ENCODE measurements at regions not wholly inside any gene's neighbourhood (a gene's known extent, or its start where the extent isn't known, plus 50 kb on each side); places are given as distances from the start of the nearest gene placed in this dataset.
"Not testable (repeated sequence)": the region's sequence is repeated elsewhere in the genome, so short reads cannot be mapped to it uniquely, and the experiment has no call there.

- Histone ChIP-seq H3K4me3 (ENCODE audit: low read length) (no peak overlapping the region), H3K9ac (ENCODE audit: low read depth, low read length) (no peak overlapping the region), H3K4me2 (ENCODE audit: low read length) (no peak overlapping the region), H3K27me3 (ENCODE audit: control insufficient read depth, insufficient read depth, low read length) (no peaks in the 10 kb centered on the region), H3K36me3 (ENCODE audit: insufficient read depth, low read length) (no peaks in the 10 kb centered on the region), H3K9me3 (replicated peaks; ENCODE audit: low read length) (no peaks in the 10 kb centered on the region), H3K4me1 (ENCODE audit: control insufficient read depth, insufficient read depth, low read length) (no peaks in the 10 kb centered on the region)
Observed at GRCh38 chr2:39923455-39923854, 144.4 kb upstream of the THUMPD2 start.

- Histone ChIP-seq H3K4me3 (ENCODE audit: low read length) (no peak overlapping the region), H3K4me1 (ENCODE audit: control insufficient read depth, insufficient read depth, low read length) (no peaks in the 10 kb centered on the region), H3K27me3 (ENCODE audit: control insufficient read depth, insufficient read depth, low read length) (no peaks in the 10 kb centered on the region), H3K36me3 (ENCODE audit: insufficient read depth, low read length) (no peaks in the 10 kb centered on the region), H3K9ac (ENCODE audit: low read depth, low read length) (no peak overlapping the region), H3K4me2 (ENCODE audit: low read length) (no peak overlapping the region), H3K9me3 (replicated peaks; ENCODE audit: low read length) (no peaks in the 10 kb centered on the region)
Observed at GRCh38 chr2:39922679-39923405, 143.8 kb upstream of the THUMPD2 start.

- no peaks in the 10 kb centered on the region for H3K27me3 ChIP-seq (ENCODE audit: control insufficient read depth, insufficient read depth, low read length)
- no peak overlapping the region for H3K9ac ChIP-seq (ENCODE audit: low read depth, low read length)
- H3K9me3 ChIP-seq (replicated peaks; ENCODE audit: low read length), result no peaks in the 10 kb centered on the region
- H3K4me3 ChIP-seq (ENCODE audit: low read length), result no peak overlapping the region
- H3K36me3 ChIP-seq (ENCODE audit: insufficient read depth, low read length), result no peaks in the 10 kb centered on the region
- H3K4me1 ChIP-seq (ENCODE audit: control insufficient read depth, insufficient read depth, low read length), result no peaks in the 10 kb centered on the region
- no peak overlapping the region for H3K4me2 ChIP-seq (ENCODE audit: low read length)
Observed at GRCh38 chr2:39920307-39920801, 141.3 kb upstream of the THUMPD2 start.

DNA sequence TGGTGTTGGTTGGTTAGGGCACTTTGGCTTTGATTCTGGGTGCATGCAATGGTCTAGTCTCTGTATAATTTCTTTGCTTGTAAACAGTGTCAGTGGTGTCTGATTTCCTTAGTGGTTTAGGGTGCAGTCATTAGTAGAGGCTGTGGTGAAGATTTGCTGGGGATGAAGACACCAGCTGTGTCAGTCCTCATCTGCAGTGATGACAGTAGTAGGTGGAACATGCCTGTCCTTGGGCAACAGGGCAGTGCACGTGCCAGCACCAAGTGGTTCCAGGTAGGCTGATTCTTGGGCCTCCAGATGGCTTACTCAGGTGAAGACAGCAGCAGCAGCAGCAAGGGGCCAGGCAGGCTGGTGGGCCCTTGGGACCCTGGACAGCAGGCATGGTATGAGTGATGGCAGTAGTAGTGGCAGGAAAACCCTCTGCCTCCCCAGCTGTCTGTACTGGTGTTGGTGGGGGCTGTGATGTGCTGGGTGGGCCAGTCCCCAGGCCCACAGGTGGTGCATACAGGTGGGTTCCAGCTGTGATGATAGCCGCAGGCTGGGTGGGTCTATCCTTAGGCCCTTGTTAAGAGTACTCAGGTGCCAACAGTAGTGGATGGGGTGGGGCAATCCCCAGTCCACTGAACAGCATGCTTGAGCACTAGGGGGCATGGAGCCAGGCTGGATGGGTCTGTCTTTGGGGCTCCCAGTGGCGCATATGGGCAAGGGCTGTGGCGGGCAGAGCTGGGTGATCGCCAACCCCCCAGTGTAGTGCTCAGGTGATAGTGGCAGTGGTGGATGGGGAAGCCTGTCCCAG lies 140.7 kb upstream of the THUMPD2 start:
- no peaks in the 10 kb centered on the region for H3K4me1 ChIP-seq (ENCODE audit: control insufficient read depth, insufficient read depth, low read length)
- H3K4me3 ChIP-seq (ENCODE audit: low read length), result no peak overlapping the region
- no peak overlapping the region for H3K4me2 ChIP-seq (ENCODE audit: low read length)
- no peaks in the 10 kb centered on the region for H3K36me3 ChIP-seq (ENCODE audit: insufficient read depth, low read length)
- no peaks in the 10 kb centered on the region for H3K9me3 ChIP-seq (replicated peaks; ENCODE audit: low read length)
- no peaks in the 10 kb centered on the region for H3K27me3 ChIP-seq (ENCODE audit: control insufficient read depth, insufficient read depth, low read length)
- no peak overlapping the region for H3K9ac ChIP-seq (ENCODE audit: low read depth, low read length)

DNA sequence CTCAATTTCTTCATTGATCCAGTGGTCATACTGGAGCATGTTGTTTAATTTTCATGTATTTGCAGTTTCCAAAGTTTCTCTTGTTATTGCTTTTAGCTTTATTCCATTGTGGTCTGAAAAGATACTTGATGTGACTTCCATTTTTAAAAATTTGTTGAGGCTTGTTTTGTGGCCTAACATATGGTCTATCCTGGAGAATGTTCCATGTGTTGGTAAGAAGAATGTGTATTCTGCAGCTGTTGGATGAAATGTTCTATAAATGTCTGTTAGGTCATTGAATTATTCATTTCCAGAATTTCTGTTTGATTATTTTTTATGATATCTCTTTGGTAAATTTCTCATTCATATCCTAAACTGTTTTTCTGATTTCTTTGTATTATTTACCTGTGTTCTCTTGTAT lies 139.8 kb upstream of the THUMPD2 start:
- Histone ChIP-seq H3K36me3 (ENCODE audit: insufficient read depth, low read length) (no peaks in the 10 kb centered on the region), H3K4me3 (ENCODE audit: low read length) (no peak overlapping the region), H3K27me3 (ENCODE audit: control insufficient read depth, insufficient read depth, low read length) (no peaks in the 10 kb centered on the region), H3K4me1 (ENCODE audit: control insufficient read depth, insufficient read depth, low read length) (peaks cover 3% of the 10 kb centered on the region), H3K9ac (ENCODE audit: low read depth, low read length) (no peak overlapping the region), H3K4me2 (ENCODE audit: low read length) (no peak overlapping the region), H3K9me3 (replicated peaks; ENCODE audit: low read length) (no peaks in the 10 kb centered on the region)

GRCh38 chr2:39917371-39917770 lies 138.3 kb upstream of the THUMPD2 start:
- H3K27me3 ChIP-seq (ENCODE audit: control insufficient read depth, insufficient read depth, low read length); H3K4me3 ChIP-seq (ENCODE audit: low read length); H3K36me3 ChIP-seq (ENCODE audit: insufficient read depth, low read length); H3K4me1 ChIP-seq (ENCODE audit: control insufficient read depth, insufficient read depth, low read length); H3K9ac ChIP-seq (ENCODE audit: low read depth, low read length); H3K4me2 ChIP-seq (ENCODE audit: low read length); H3K9me3 ChIP-seq (replicated peaks; ENCODE audit: low read length): not testable (repeated sequence)

GRCh38 chr2:39914949-39915348 lies 135.9 kb upstream of the THUMPD2 start:
- Histone ChIP-seq H3K27me3 (ENCODE audit: control insufficient read depth, insufficient read depth, low read length) (no peaks in the 10 kb centered on the region), H3K4me1 (ENCODE audit: control insufficient read depth, insufficient read depth, low read length) (peaks cover 5% of the 10 kb centered on the region), H3K9ac (ENCODE audit: low read depth, low read length) (no peak overlapping the region), H3K36me3 (ENCODE audit: insufficient read depth, low read length) (no peaks in the 10 kb centered on the region), H3K4me2 (ENCODE audit: low read length) (no peak overlapping the region), H3K4me3 (ENCODE audit: low read length) (no peak overlapping the region), H3K9me3 (replicated peaks; ENCODE audit: low read length) (no peaks in the 10 kb centered on the region)

- Histone ChIP-seq H3K4me3 (ENCODE audit: low read length) (no peak overlapping the region), H3K36me3 (ENCODE audit: insufficient read depth, low read length) (no peaks in the 10 kb centered on the region), H3K9me3 (replicated peaks; ENCODE audit: low read length) (no peaks in the 10 kb centered on the region), H3K4me1 (ENCODE audit: control insufficient read depth, insufficient read depth, low read length) (peaks cover 5% of the 10 kb centered on the region), H3K9ac (ENCODE audit: low read depth, low read length) (peak overlapping the region; percentile 42), H3K4me2 (ENCODE audit: low read length) (no peak overlapping the region), H3K27me3 (ENCODE audit: control insufficient read depth, insufficient read depth, low read length) (no peaks in the 10 kb centered on the region)
Observed at GRCh38 chr2:39913648-39914461, 134.8 kb upstream of the THUMPD2 start.

DNA sequence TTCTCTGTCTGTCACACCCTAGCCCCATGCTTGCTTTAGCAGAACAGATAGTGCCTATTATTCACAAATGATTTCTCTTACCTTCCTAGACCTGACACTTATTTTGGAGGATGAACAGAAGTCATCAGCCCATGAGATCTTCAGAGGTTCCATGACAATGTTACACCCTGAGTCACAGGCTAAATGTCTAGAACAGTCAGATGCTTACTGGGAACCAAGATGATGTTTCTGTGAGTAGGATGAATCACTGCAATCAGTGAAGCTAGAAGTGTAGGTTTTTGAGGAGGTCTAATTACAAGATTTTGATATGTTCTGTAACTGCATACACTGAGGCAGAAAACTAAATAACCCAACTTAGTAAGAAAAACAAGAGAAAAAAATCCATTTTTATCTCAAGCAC lies 123.0 kb upstream of the THUMPD2 start:
- peaks cover 6% of the 10 kb centered on the region for H3K4me1 ChIP-seq (ENCODE audit: control insufficient read depth, insufficient read depth, low read length)
- H3K4me3 ChIP-seq (ENCODE audit: low read length), result no peak overlapping the region
- H3K9ac ChIP-seq (ENCODE audit: low read depth, low read length), result no peak overlapping the region
- H3K9me3 ChIP-seq (replicated peaks; ENCODE audit: low read length), result no peaks in the 10 kb centered on the region
- H3K36me3 ChIP-seq (ENCODE audit: insufficient read depth, low read length), result no peaks in the 10 kb centered on the region
- no peaks in the 10 kb centered on the region for H3K27me3 ChIP-seq (ENCODE audit: control insufficient read depth, insufficient read depth, low read length)
- no peak overlapping the region for H3K4me2 ChIP-seq (ENCODE audit: low read length)

DNA sequence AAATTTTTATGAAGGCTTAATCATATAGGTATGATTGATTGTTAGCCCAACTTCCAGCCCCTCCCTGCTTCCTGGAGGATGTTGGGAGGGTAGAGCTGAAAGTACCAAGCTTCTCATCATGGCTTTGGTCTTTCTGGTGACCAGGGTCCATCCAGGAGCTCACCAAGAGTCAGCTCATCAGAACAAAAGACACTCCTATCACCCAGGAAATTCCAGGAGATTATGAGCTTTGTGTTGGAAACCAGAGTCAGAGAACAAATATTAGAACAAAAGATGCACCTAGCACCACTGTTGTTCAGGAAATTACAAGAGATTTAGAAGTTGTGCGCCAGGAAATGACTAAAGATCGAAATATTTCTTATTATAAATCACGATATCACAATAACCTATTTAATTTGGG lies 119.9 kb upstream of the THUMPD2 start:
- Histone ChIP-seq H3K4me2 (ENCODE audit: low read length) (no peak overlapping the region), H3K9me3 (replicated peaks; ENCODE audit: low read length) (no peaks in the 10 kb centered on the region), H3K27me3 (ENCODE audit: control insufficient read depth, insufficient read depth, low read length) (no peaks in the 10 kb centered on the region)

DNA sequence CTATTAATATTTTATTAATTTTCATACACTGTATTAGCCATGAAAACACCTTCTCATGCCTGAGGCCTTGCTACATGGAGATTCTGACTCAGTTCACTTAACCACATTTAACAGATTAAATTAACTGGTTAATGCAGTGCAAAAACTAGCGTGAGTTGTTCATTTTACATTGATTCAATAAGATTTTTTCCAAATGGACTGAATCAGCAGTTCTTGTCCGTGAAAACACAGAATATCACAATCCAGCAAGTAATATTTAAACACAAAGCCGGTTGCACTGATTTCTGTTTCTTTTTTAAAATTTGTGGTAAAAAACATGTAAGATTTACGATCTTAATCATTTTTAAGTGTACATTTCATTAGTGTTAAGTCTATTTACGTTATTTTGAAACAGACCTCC lies 118.2 kb upstream of the THUMPD2 start:
- peaks cover 5% of the 10 kb centered on the region for H3K4me1 ChIP-seq (ENCODE audit: control insufficient read depth, insufficient read depth, low read length)
- H3K4me2 ChIP-seq (ENCODE audit: low read length), result no peak overlapping the region
- H3K36me3 ChIP-seq (ENCODE audit: insufficient read depth, low read length), result no peaks in the 10 kb centered on the region
- H3K4me3 ChIP-seq (ENCODE audit: low read length), result no peak overlapping the region
- no peaks in the 10 kb centered on the region for H3K27me3 ChIP-seq (ENCODE audit: control insufficient read depth, insufficient read depth, low read length)
- H3K9ac ChIP-seq (ENCODE audit: low read depth, low read length), result no peak overlapping the region
- H3K9me3 ChIP-seq (replicated peaks; ENCODE audit: low read length), result no peaks in the 10 kb centered on the region

More for the DNA sequence above, 119.9 kb upstream of the THUMPD2 start:
- Histone ChIP-seq H3K4me1 (ENCODE audit: control insufficient read depth, insufficient read depth, low read length) (peaks cover 6% of the 10 kb centered on the region), H3K36me3 (ENCODE audit: insufficient read depth, low read length) (no peaks in the 10 kb centered on the region), H3K4me3 (ENCODE audit: low read length) (no peak overlapping the region), H3K9ac (ENCODE audit: low read depth, low read length) (no peak overlapping the region)
